Osteoblast (primary cell): ENCODE measurements at regions not wholly inside any gene's neighbourhood (a gene's known extent, or its start where the extent isn't known, plus 50 kb on each side); places are given as distances from the start of the nearest gene placed in this dataset.

Source experiments
- DNase-seq: peaks from one replicate; pipeline ENCODE4 v3.0.0; 2011; ENCODE audit warnings: low spot score, mixed read lengths; ENCODE audit not compliant: insufficient read length; ENCODE audit errors: missing footprints
- H2AFZ ChIP-seq: 2 replicates; pipeline ENCODE4 v1.6.0; 2011; ENCODE audit warnings: mild to moderate bottlenecking, low read length
- H3K27ac ChIP-seq: 2 replicates; pipeline ENCODE4 v1.5.1; 2011; ENCODE audit warnings: mild to moderate bottlenecking, low read depth, low read length, moderate library complexity
- H3K27me3 ChIP-seq: 2 replicates; pipeline ENCODE4 v1.6.0; 2012; ENCODE audit warnings: mild to moderate bottlenecking, control low read depth, inconsistent platforms, low read length, moderate library complexity; ENCODE audit not compliant: insufficient read depth
- H3K36me3 ChIP-seq: 2 replicates; pipeline ENCODE4 v1.5.1; 2011; ENCODE audit warnings: mild to moderate bottlenecking, low read length, control low read depth, moderate library complexity; ENCODE audit not compliant: insufficient read depth
- H3K4me1 ChIP-seq: 2 replicates; pipeline ENCODE4 v1.5.1; 2011; ENCODE audit warnings: mild to moderate bottlenecking, low read length, control low read depth, moderate library complexity; ENCODE audit not compliant: insufficient read depth
- H3K4me2 ChIP-seq: 2 replicates; pipeline ENCODE4 v1.6.0; 2011; ENCODE audit warnings: mild to moderate bottlenecking, low read length; ENCODE audit not compliant: insufficient read depth
- H3K4me3 ChIP-seq: fragments of 200-600 bp; sonication (generic); 3 replicates; pipeline ENCODE4 v1.5.1; 2012; ENCODE audit warnings: mild to moderate bottlenecking, low read length, inconsistent platforms; ENCODE audit not compliant: insufficient read depth
- H3K79me2 ChIP-seq: 2 replicates; pipeline ENCODE4 v1.6.0; 2012; ENCODE audit warnings: mild to moderate bottlenecking, low read length, control low read depth, inconsistent platforms; ENCODE audit not compliant: insufficient read depth
- H3K9me3 ChIP-seq: 2 replicates; pipeline ENCODE4 v1.5.1; 2011; ENCODE audit warnings: low read depth, low read length, control low read depth
- H4K20me1 ChIP-seq: 2 replicates; pipeline ENCODE4 v1.6.0; 2012; ENCODE audit warnings: mild to moderate bottlenecking, low read length, control low read depth; ENCODE audit not compliant: insufficient read depth
- TF ChIP-seq, protein P1 (sequence below): IDR thresholded peaks from 2 replicates; pipeline ENCODE4 v1.5.1; 2011; ENCODE audit warnings: mild to moderate bottlenecking, low read depth, low read length, moderate library complexity; ENCODE audit errors: extremely low read depth

DNA sequence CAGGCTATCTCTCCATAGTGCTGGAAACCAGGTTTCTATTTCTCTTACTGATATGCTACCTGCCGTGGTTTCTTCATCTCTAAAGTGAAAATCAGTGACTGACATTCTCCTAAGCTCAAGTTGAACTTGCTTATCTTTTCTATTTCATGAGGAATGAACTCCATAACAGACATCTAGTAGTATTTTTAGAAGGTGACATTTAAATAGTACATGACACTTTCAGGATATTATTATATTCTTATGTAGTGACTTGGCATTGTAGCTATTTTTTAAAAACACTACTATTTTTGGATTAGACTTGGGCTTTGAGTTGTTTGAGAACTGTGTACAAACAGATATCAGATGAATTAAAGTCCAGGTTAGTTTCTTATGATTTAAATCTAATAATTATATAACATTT is 1381.8 kb downstream of the DSC3 start:
- TF ChIP-seq, protein P1, sequence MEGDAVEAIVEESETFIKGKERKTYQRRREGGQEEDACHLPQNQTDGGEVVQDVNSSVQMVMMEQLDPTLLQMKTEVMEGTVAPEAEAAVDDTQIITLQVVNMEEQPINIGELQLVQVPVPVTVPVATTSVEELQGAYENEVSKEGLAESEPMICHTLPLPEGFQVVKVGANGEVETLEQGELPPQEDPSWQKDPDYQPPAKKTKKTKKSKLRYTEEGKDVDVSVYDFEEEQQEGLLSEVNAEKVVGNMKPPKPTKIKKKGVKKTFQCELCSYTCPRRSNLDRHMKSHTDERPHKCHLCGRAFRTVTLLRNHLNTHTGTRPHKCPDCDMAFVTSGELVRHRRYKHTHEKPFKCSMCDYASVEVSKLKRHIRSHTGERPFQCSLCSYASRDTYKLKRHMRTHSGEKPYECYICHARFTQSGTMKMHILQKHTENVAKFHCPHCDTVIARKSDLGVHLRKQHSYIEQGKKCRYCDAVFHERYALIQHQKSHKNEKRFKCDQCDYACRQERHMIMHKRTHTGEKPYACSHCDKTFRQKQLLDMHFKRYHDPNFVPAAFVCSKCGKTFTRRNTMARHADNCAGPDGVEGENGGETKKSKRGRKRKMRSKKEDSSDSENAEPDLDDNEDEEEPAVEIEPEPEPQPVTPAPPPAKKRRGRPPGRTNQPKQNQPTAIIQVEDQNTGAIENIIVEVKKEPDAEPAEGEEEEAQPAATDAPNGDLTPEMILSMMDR, result no peak
- no peak for DNase-seq
- H3K27me3 ChIP-seq, result no peaks in the 10 kb centered on the region
- H3K4me1 ChIP-seq, result no peaks in the 10 kb centered on the region
- H2AFZ ChIP-seq, result no peak overlapping the region
- H3K27ac ChIP-seq, result no peak overlapping the region
- H3K79me2 ChIP-seq, result no peaks in the 10 kb centered on the region
- H3K36me3 ChIP-seq, result no peaks in the 10 kb centered on the region
- H4K20me1 ChIP-seq, result no peaks in the 10 kb centered on the region
- H3K9me3 ChIP-seq, result no peaks in the 10 kb centered on the region
- H3K4me3 ChIP-seq, result no peak overlapping the region
- H3K4me2 ChIP-seq, result no peak overlapping the region

DNA sequence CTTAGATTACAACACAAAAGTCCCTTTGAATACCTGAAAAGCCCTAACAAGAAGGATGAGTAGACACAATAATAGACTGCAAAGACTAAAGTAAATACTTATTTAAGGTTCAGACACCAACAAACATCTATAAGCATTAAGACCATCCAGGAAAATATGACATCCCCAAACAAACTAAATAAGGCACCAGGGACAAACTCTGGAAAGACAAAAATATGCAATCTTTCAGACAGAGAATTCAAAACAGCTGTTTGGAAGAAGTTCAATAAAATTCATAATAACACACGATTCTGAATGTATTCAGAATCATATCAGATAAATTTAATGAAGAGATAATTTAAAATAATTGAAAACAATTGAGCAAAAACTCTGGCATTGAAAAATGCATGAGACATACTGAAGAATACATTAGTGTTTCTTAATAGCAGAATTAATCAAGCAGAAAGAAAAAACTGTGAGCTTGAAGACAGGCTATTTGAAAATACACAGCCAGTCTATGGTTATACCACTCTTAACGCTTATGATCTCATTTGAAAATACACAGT is 1388.8 kb downstream of the DSC3 start:
- Histone ChIP-seq H3K4me2 (no peak overlapping the region), H3K4me3 (no peak overlapping the region), H3K9me3 (no peaks in the 10 kb centered on the region), H3K27ac (no peak overlapping the region), H4K20me1 (no peaks in the 10 kb centered on the region), H3K36me3 (no peaks in the 10 kb centered on the region), H3K79me2 (no peaks in the 10 kb centered on the region), H3K4me1 (no peaks in the 10 kb centered on the region), H2AFZ (no peak overlapping the region), H3K27me3 (no peaks in the 10 kb centered on the region)
- TF ChIP-seq, protein P1, result no peak
- no peak for DNase-seq

DNA sequence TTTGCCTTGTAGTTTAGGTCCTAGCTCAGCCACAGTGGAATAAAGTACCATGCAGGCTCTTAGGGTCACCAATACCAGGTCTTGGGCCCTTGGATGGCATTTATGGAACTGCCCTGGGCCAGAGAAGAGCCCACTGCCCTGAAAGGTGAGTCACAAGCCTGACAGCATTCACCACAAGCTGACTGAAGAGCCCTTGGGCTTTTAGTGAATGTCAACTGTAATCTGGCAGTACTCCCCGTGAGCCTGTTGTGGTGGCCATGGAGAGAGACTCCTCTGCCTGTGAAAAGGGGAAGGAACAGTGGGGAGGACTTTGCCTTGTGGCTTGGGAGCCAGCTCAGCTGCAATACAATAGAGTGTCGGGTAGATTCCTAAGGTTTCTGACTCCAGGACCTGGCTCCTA is 1389.7 kb downstream of the DSC3 start:
- H4K20me1 ChIP-seq, result no peaks in the 10 kb centered on the region
- TF ChIP-seq, protein P1, result no peak
- H2AFZ ChIP-seq, result no peak overlapping the region
- no peaks in the 10 kb centered on the region for H3K4me1 ChIP-seq
- H3K27me3 ChIP-seq, result no peaks in the 10 kb centered on the region
- DNase-seq, result no peak
- H3K4me2 ChIP-seq, result no peak overlapping the region
- no peak overlapping the region for H3K4me3 ChIP-seq
- H3K79me2 ChIP-seq, result no peaks in the 10 kb centered on the region
- no peaks in the 10 kb centered on the region for H3K9me3 ChIP-seq
- no peak overlapping the region for H3K27ac ChIP-seq
- no peaks in the 10 kb centered on the region for H3K36me3 ChIP-seq

DNA sequence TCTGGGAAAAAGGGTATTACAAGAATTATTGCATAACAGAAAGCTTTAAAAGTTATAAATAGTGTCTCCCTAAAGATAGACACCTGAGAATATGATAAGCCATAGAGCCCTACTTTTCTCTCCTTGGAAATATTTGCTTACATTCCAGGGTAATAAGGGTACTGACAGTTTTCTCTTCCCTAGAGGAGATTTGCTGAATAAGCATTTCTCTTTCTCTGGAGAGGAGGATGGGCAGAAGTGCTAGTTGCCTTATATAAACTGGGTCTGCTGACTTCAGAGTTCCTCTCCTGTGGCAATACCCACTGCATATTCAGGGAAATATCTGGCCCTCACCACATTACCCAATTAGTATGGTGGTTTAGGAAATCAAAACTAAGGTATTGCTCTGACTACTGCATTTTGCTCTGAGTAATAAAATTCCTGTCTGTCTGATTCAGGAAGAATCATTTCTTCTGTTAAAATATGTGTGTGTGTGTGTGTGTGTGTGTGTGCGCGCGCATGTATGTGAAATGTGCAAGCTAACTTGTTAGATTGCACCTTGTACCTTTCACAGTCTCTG is 1391.3 kb downstream of the DSC3 start:
- Histone ChIP-seq H3K4me1 (no peaks in the 10 kb centered on the region), H3K36me3 (no peaks in the 10 kb centered on the region), H2AFZ (no peak overlapping the region), H3K4me3 (no peak overlapping the region), H4K20me1 (no peaks in the 10 kb centered on the region), H3K9me3 (no peaks in the 10 kb centered on the region), H3K4me2 (no peak overlapping the region), H3K27me3 (no peaks in the 10 kb centered on the region), H3K79me2 (no peaks in the 10 kb centered on the region), H3K27ac (no peak overlapping the region)
- no peak for DNase-seq
- TF ChIP-seq, protein P1, result no peak
